GM21529 (cell line): ENCODE measurements at regions not wholly inside any gene's neighbourhood (a gene's known extent, or its start where the extent isn't known, plus 50 kb on each side); places are given as distances from the start of the nearest gene placed in this dataset.

Experiments used
- ATAC-seq: cut with Tn5 transposase; IDR thresholded peaks from one replicate; pipeline ENCODE4 v1.9.1; 2021; ENCODE audit not compliant: unreplicated experiment

GRCh38 chr2:74759986-74760385 is 73.9 kb upstream of the HK2 start:
- no peak for ATAC-seq

GRCh38 chr2:74760875-74761630 is 72.9 kb upstream of the HK2 start:
- ATAC-seq, result no peak

DNA sequence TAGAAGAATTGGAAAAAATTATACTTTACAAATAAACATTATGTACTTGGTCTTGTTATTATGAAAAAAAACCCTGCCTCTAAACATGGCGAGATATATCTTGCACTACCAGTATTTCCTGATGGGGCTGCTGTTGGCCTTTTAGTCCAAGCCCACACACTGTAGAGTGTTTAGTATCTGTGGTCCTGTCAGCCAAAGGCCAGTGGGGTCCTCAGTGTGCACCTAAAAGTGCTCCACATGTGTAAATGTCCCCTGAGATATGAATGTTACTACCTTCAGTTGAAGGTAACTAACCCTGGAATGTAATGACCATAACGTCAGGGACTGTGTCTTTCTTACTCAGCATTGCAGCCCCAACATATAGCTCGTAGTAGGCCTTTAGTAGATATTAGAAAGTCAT is 71.1 kb upstream of the HK2 start:
- no peak for ATAC-seq

DNA sequence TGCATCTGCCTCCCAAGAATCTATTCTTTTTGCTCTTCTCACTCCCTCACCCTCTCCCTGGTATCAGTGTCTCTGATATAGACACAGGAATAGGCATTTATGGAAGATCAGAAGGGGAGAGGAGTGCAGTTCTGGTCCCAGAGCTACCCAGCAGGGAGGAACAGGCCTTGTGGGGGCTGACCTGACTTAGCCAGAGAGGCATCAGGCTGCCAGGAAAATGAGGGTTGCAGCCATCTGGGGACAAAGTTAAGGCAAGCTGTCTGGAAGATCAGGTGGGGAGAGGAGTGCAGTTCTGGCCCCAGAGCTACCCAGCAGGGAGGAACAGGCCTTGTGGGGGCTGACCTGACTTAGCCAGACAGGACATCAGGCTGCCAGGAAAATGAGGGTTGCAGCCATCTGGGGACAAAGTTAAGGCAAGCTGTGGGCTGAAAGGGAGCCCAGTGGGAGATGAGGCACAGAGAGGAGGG is 69.9 kb upstream of the HK2 start:
- no peak for ATAC-seq

DNA sequence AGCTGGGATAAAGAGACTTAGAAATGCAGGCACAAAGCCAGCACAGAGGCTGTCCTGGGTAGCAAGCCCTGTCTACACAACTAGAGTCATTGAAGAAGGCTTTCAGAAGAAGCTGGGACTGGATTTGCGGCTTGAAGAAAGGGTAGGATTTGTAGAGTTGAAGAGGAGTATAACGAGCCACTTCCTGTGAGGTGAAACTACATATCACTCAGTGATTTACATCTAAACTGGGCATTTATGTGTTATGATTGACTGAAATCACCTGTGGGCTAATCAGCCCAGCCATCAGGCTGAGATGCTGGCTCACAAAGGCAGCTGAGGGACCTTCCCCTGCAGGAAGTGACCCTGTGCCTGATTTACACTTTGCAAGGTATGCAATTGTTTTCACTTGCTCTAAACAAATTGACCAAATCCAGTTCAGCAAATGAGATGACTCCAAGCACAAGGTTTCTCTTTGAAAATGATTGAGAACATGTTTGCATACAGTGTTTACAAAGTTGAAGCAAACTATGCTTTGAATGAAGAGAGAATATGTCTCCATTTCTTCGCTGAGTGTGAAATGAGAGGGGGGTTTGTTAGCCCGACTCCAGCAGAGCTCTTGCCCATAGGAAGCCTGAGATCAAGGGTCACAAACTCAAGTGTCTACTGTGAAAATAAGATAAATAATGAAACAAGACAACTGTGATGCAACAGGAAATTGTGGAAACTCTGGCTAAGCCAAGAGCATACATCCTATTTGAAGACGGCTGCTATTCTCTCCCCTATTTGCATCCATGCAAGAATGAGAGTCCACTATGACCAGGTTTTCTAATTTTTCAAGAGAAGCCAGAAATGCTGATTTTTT is 69.3 kb upstream of the HK2 start:
- peak; percentile 66 for ATAC-seq

- no peak for ATAC-seq
Measured at GRCh38 chr2:74766780-74767179, 67.1 kb upstream of the HK2 start.

DNA sequence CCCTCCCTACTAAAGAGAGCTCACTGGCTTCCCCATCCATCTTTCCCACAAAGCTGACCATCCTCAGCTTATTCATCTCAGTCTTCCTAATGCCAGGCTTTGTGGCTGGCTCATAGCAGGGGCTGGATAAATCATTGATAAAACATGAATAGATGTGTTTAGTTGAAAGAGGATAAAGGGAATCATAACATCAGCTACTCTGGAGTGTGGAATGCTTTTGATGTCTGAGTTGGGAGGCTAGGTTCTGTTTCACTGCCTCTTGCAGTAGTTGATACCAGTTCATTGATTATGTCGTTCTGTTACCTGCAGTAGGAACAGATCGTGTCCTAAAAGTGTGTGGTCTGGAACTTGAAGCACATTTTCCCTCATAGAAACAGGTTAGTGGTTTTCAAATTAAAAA is 66.3 kb upstream of the HK2 start:
- no peak for ATAC-seq

GRCh38 chr2:74768401-74768914 is 65.5 kb upstream of the HK2 start:
- ATAC-seq, result no peak

DNA sequence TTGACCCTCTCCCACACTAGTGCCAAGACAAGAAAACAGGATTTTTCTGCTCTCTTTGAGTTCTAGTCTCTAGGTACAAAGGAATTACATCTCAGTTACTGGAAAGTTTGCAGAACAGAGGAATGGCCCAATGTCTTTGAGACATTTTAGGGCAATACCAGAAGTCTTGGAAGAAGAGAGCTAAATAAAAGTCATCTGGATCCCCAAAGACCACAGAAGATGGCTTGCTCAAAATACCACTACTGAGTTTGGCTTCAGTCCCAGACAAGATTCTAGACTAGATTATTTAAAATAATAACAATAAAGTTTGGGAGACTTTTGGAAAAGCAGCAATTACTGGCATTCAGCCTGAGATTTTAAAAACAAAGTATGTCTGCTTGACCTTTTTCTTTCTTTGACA is 61.9 kb upstream of the HK2 start:
- no peak for ATAC-seq

GRCh38 chr2:74777161-74777900 is 56.6 kb upstream of the HK2 start:
- peak; percentile 62 for ATAC-seq

DNA sequence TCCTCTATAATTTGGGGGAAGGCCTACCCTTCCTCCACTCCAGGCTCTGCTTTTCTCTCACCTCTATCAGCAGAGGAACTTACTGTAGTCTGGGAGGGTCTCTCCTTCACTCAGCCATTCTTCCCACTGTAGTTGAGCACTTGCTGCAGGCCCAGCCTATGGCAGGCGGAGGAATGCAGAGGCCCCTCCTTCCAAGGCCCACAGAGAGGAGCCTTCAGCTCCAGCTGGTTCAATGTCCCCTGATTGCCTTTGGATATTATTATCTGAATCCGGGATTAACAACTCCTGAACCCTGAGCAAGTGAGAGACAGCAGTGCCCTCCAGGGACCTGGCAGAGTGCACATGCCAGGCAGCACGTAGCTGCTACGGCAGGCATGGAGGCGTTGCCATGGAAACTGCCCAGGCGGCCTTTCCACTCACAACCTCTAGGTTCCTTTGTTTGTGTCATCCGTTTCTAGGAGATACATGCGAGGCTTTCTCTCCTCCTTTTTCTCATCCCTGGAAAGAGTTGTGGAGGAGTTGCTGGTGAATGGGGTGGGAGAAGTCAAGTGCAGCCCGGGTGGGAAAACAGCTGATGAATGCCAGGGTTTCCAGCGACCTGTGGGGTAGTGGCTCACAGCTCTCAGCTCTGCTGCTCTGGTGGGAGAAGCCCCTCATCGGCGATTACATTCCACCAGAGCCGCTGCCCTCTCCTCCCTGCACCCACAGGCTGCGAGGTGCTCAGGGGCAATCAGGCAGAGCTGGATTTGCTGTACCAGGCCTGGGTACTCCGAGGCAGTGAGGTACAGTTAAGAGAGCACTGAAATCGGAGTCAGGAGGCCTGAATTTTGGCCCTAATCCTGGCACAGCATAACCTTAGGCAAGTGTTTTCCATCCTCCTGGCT is 55.3 kb upstream of the HK2 start:
- ATAC-seq, result no peak

GRCh38 chr2:74779265-74779558 is 54.7 kb upstream of the HK2 start:
- ATAC-seq, result no peak

GRCh38 chr2:74779587-74780135 is 54.3 kb upstream of the HK2 start:
- no peak for ATAC-seq
